Lower lobe of right lung (tissue), 2 donors: ENCODE measurements at regions not wholly inside any gene's neighbourhood (a gene's known extent, or its start where the extent isn't known, plus 50 kb on each side); places are given as distances from the start of the nearest gene placed in this dataset.
A peak's percentile ranks its signal among the peaks of the same experiment; 100 is the strongest.

Experiments
- ATAC-seq, 2 donors: fragments of 200-7000 bp; cut with Tn5 transposase; one replicate each; pipeline ENCODE4 v1.9.1; 2020 to 2022; ENCODE audit warnings: mild to moderate bottlenecking in 2 of 2, moderate library complexity in 2 of 2
- DNase-seq: peaks from one replicate; pipeline ENCODE4 v3.0.0-alpha.2; 2020
- H3K27ac ChIP-seq: fragments of 200-600 bp; one replicate; pipeline ENCODE4 v1.8.0; 2022
- H3K27me3 ChIP-seq: fragments of 200-600 bp; one replicate; pipeline ENCODE4 v1.8.0; 2022; ENCODE audit warnings: low read depth
- H3K36me3 ChIP-seq: fragments of 200-600 bp; one replicate; pipeline ENCODE4 v1.8.0; 2022; ENCODE audit warnings: mild to moderate bottlenecking
- H3K4me1 ChIP-seq: fragments of 200-600 bp; one replicate; pipeline ENCODE4 v1.8.0; 2022
- H3K4me3 ChIP-seq: fragments of 200-600 bp; one replicate; pipeline ENCODE4 v1.8.0; 2022; ENCODE audit warnings: mild to moderate bottlenecking
- H3K9me3 ChIP-seq: fragments of 200-600 bp; one replicate; pipeline ENCODE4 v1.8.0; 2022
- intact Hi-C: fragments of 100-400 bp; cut with DNase I; formaldehyde crosslinking; loops from one replicate; pipeline ENCODE4 v1.11.0; 2022
- TF ChIP-seq, protein P1 (sequence below): fragments of 200-600 bp; IDR thresholded peaks from one replicate; pipeline ENCODE4 v1.8.0; 2022; ENCODE audit warnings: antibody characterized with exemption, mild to moderate bottlenecking
- donor health status: DM: no; HTN: yes; CAD: no; lungs with severe emphysema.

DNA sequence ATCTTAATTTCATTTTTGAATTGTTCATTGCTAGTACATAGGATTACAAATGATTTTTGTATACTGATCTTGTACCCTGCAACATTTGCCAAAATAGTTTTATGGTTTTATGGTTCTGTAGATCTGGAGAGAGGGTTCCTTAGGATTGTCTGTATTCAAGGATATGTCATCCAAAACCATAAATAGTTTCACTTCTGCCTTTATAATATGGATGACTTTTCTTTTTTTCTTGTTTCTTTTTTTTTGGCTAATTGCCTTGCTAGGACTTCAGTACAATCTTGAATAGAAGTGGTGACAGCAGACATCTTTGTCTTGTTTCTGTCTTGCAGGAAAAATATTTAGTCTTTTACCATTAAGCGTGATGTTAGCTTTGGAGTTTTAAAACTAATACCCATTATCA, 383.9 kb upstream of the HS6ST1 start:
- ATAC-seq: no peak
- Histone ChIP-seq H3K27ac (no peak overlapping the region), H3K9me3 (peaks cover 7% of the 10 kb centered on the region), H3K4me1 (no peaks in the 10 kb centered on the region), H3K27me3 (no peaks in the 10 kb centered on the region), H3K4me3 (no peak overlapping the region), H3K36me3 (no peaks in the 10 kb centered on the region)
- intact Hi-C loops: no loop called here
- TF ChIP-seq, protein P1, sequence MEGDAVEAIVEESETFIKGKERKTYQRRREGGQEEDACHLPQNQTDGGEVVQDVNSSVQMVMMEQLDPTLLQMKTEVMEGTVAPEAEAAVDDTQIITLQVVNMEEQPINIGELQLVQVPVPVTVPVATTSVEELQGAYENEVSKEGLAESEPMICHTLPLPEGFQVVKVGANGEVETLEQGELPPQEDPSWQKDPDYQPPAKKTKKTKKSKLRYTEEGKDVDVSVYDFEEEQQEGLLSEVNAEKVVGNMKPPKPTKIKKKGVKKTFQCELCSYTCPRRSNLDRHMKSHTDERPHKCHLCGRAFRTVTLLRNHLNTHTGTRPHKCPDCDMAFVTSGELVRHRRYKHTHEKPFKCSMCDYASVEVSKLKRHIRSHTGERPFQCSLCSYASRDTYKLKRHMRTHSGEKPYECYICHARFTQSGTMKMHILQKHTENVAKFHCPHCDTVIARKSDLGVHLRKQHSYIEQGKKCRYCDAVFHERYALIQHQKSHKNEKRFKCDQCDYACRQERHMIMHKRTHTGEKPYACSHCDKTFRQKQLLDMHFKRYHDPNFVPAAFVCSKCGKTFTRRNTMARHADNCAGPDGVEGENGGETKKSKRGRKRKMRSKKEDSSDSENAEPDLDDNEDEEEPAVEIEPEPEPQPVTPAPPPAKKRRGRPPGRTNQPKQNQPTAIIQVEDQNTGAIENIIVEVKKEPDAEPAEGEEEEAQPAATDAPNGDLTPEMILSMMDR: no peak
- no peak for DNase-seq

DNA sequence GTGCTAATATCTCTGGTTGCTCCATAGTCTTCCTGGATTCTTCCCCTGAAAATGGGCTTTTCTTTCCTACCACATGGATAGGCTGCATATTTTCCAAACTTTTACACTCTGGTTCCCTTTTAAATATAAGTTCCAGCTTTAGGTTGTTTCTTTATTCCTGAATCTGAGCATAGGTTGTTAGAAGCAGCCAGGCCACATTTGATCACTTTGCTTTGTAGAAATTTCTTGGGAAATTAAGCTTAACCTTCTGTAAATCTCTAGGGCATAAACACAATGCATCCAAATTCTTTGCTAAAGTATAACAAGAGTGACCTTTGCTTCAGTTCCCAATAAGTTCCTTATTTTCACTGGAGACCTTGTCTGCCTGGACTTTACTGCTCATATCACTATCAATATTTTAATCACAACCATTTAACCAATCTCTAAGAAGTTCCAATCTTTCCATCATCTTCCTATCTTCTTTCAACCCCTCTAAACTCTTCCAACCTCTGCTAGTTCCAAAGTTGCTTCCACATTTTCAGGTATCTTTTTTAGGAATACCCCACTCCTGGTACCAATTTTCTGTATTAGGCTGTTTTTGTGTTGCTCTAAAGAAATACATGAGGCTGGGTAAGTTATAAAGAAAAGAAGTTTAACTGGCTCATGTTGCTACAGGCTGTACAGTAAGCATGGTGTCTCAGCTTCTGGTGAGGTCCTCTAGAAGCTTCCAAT, 389.6 kb upstream of the HS6ST1 start:
- intact Hi-C loops: no loop called here
- Histone ChIP-seq H3K4me1 (no peaks in the 10 kb centered on the region), H3K27me3 (no peaks in the 10 kb centered on the region), H3K27ac (no peak overlapping the region), H3K4me3 (no peak overlapping the region), H3K36me3 (no peaks in the 10 kb centered on the region), H3K9me3 (peaks cover 21% of the 10 kb centered on the region)
- TF ChIP-seq, protein P1: no peak
- DNase-seq (no peak), ATAC-seq (no peak)

DNA sequence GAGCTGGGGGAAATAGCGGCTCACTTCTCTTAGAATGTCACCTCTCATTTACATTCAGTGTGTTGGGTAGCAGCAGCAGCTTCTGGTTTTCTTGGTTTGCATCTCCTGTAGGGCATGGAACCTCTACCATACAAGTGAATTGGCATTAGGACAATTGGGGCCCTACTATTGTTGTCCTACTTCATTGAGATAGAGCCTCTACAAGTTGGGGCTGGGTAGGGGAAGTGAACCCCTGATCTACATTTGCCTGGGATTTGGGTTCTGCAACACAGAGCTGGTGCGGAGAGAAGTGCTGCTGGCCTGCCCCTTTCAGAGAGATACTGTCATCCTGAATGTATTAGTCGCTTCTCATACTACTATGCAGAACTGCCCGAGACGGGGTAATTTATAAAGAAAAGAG, 391.6 kb upstream of the HS6ST1 start:
- intact Hi-C loops: no loop called here

DNA sequence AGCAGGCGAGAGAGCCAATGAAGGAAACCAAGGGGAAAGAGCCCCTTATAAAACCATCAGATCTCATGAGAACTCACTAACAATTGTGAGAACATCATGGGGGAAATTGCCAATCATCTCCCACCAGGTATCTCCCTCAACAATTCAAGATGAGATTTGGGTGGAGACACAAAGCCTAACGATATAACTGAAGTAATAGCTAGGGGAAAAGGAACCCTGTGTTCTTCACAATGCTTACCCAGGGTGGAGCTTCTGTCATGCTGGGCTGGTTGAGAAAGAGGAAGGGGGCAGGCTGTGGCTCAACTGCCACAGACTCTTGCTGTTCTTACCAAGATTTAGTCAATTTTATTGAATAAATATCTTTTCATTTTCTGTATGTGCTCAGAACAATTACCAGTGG, 392.1 kb upstream of the HS6ST1 start:
- intact Hi-C loops: no loop called here
- H3K27ac ChIP-seq: no peak overlapping the region
- H3K4me3 ChIP-seq: no peak overlapping the region
- no peaks in the 10 kb centered on the region for H3K4me1 ChIP-seq
- ATAC-seq (peak in 1 of 2 donors; percentile 74), DNase-seq (no peak)
- H3K36me3 ChIP-seq: no peaks in the 10 kb centered on the region
- H3K9me3 ChIP-seq: peaks cover 21% of the 10 kb centered on the region
- no peaks in the 10 kb centered on the region for H3K27me3 ChIP-seq
- TF ChIP-seq, protein P1: no peak

More for the DNA sequence above, 391.6 kb upstream of the HS6ST1 start:
- no peaks in the 10 kb centered on the region for H3K36me3 ChIP-seq
- H3K27me3 ChIP-seq: no peaks in the 10 kb centered on the region
- no peak for DNase-seq
- no peaks in the 10 kb centered on the region for H3K4me1 ChIP-seq
- peaks cover 21% of the 10 kb centered on the region for H3K9me3 ChIP-seq
- H3K27ac ChIP-seq: no peak overlapping the region
- ATAC-seq: no peak
- TF ChIP-seq, protein P1: no peak
- no peak overlapping the region for H3K4me3 ChIP-seq

DNA sequence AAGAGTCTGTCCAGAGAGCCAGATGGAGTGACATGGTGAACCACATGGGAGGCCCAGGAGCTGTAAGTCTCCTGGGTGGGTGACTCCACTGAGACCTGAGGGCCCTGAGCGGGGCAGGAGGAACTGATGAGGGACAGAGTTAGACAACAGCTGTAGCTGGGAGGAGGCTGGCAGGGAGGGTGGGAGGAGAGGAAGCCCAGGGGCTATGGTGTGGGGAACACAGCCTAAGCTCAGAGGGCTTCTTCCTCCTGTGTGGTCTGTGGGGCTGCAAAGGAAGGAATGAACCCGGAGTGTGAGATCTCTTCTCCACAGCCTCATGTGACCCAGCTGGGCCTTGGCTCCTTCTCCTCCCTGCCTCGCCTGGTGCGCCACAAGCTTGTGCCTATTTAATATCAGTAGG, 395.6 kb upstream of the HS6ST1 start:
- no peak overlapping the region for H3K27ac ChIP-seq
- TF ChIP-seq, protein P1: no peak
- no peaks in the 10 kb centered on the region for H3K36me3 ChIP-seq
- H3K9me3 ChIP-seq: no peaks in the 10 kb centered on the region
- ATAC-seq (peak in 1 of 2 donors; percentile 55), DNase-seq (no peak)
- no peaks in the 10 kb centered on the region for H3K4me1 ChIP-seq
- intact Hi-C loops: no loop called here
- no peak overlapping the region for H3K4me3 ChIP-seq
- no peaks in the 10 kb centered on the region for H3K27me3 ChIP-seq
